OCI-LY3 (cell line): ENCODE measurements at regions not wholly inside any gene's neighbourhood (a gene's known extent, or its start where the extent isn't known, plus 50 kb on each side); places are given as distances from the start of the nearest gene placed in this dataset.

Source experiments
- H2AFZ ChIP-seq: fragments of 200-600, 300-600 bp; shearing (Covaris generic); 2 replicates; pipeline ENCODE4 v1.6.0; 2014; ENCODE audit warnings: antibody characterized with exemption, low read depth, low read length
- H3K27ac ChIP-seq: fragments of 200-600, 300-600 bp; sonication (generic); 2 replicates; pipeline ENCODE4 v1.5.1; 2014; ENCODE audit warnings: mild to moderate bottlenecking, low read length, moderate library complexity, mixed read lengths
- H3K27me3 ChIP-seq: fragments of 200-600, 300-600 bp; sonication (generic); 2 replicates; pipeline ENCODE4 v1.6.1; 2014; ENCODE audit warnings: low read depth, low read length, mixed read lengths
- H3K36me3 ChIP-seq: fragments of 200-600, 300-600 bp; sonication (generic); replicated peaks from 2 replicates; pipeline ENCODE3; 2014; ENCODE audit warnings: low read depth, low read length, mixed read lengths
- H3K4me1 ChIP-seq: fragments of 300-600, 200-600 bp; sonication (generic); 2 replicates; pipeline ENCODE4 v1.6.1; 2014; ENCODE audit warnings: low read length, mixed read lengths
- H3K4me2 ChIP-seq: fragments of 200-600, 300-600 bp; sonication (generic); 2 replicates; pipeline ENCODE4 v1.6.1; 2014; ENCODE audit warnings: low read length, mixed read lengths
- H3K4me3 ChIP-seq: fragments of 300-600, 200-600 bp; sonication (generic); 2 replicates; pipeline ENCODE4 v1.5.1; 2014; ENCODE audit warnings: antibody characterized with exemption, mild to moderate bottlenecking, low read length, moderate library complexity
- H3K79me2 ChIP-seq: fragments of 300-600, 200-600 bp; shearing (Covaris generic); 2 replicates; pipeline ENCODE4 v1.6.1; 2014; ENCODE audit warnings: mild to moderate bottlenecking, low read length, mixed read lengths
- H3K9ac ChIP-seq: fragments of 300-600, 200-600 bp; shearing (Covaris generic); 2 replicates; pipeline ENCODE4 v1.6.0; 2014; ENCODE audit warnings: mild to moderate bottlenecking, low read length, moderate library complexity
- H3K9me3 ChIP-seq: fragments of 200-600, 300-600 bp; shearing (Covaris generic); 2 replicates; pipeline ENCODE4 v1.6.1; 2014; ENCODE audit warnings: low read length, mixed read lengths; ENCODE audit not compliant: insufficient read depth
- H4K20me1 ChIP-seq: fragments of 200-600, 300-600 bp; sonication (generic); 2 replicates; pipeline ENCODE4 v1.6.1; 2016; ENCODE audit warnings: low read length, mixed read lengths; ENCODE audit not compliant: insufficient read depth
- EZH2phosphoT487 ChIP-seq: fragments of 200-600 bp; shearing (Covaris generic); IDR thresholded peaks from 2 replicates; pipeline ENCODE4 v1.6.1; 2018; ENCODE audit warnings: antibody characterized with exemption, mixed run types, low read depth
- TF ChIP-seq, protein P1 (sequence below): fragments of 200-600, 300-600 bp; sonication (generic); IDR thresholded peaks from 2 replicates; pipeline ENCODE4 v1.5.1; 2014; ENCODE audit warnings: antibody characterized with exemption, low read length, low read depth

DNA sequence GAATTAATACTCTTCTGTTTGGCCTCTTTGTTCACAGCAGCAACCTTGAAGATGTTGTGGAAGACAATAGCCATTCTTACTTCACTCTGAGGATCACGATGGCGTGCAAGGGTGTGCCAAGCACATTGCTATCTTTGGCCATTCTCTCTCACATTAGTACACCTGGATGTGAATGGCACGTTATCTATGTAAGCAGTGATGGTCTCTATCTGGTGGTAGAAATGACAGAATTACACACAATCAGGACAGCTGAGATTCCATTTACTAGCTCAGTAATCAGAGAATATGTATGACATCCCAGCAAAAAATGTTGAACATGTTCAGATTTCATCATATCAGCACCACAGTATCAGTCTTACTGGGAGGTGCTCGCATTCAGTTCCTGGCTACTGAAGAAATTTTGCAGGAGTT is 116.2 kb downstream of the LCA5 start:
- no peaks in the 10 kb centered on the region for H3K4me1 ChIP-seq
- H3K36me3 ChIP-seq: no peaks in the 10 kb centered on the region
- no peak overlapping the region for H3K4me2 ChIP-seq
- H3K79me2 ChIP-seq: no peaks in the 10 kb centered on the region
- no peak overlapping the region for H3K4me3 ChIP-seq
- no peak overlapping the region for H3K9ac ChIP-seq
- no peak overlapping the region for H3K27ac ChIP-seq
- H3K9me3 ChIP-seq: no peaks in the 10 kb centered on the region
- 0 out of 2 replicates have a peak overlapping the region, but pooled peaks have one; percentile 40 for H2AFZ ChIP-seq
- H4K20me1 ChIP-seq: no peaks in the 10 kb centered on the region
- TF ChIP-seq EZH2phosphoT487: no peak
- TF ChIP-seq, protein P1, sequence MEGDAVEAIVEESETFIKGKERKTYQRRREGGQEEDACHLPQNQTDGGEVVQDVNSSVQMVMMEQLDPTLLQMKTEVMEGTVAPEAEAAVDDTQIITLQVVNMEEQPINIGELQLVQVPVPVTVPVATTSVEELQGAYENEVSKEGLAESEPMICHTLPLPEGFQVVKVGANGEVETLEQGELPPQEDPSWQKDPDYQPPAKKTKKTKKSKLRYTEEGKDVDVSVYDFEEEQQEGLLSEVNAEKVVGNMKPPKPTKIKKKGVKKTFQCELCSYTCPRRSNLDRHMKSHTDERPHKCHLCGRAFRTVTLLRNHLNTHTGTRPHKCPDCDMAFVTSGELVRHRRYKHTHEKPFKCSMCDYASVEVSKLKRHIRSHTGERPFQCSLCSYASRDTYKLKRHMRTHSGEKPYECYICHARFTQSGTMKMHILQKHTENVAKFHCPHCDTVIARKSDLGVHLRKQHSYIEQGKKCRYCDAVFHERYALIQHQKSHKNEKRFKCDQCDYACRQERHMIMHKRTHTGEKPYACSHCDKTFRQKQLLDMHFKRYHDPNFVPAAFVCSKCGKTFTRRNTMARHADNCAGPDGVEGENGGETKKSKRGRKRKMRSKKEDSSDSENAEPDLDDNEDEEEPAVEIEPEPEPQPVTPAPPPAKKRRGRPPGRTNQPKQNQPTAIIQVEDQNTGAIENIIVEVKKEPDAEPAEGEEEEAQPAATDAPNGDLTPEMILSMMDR: no peak
- no peaks in the 10 kb centered on the region for H3K27me3 ChIP-seq

DNA sequence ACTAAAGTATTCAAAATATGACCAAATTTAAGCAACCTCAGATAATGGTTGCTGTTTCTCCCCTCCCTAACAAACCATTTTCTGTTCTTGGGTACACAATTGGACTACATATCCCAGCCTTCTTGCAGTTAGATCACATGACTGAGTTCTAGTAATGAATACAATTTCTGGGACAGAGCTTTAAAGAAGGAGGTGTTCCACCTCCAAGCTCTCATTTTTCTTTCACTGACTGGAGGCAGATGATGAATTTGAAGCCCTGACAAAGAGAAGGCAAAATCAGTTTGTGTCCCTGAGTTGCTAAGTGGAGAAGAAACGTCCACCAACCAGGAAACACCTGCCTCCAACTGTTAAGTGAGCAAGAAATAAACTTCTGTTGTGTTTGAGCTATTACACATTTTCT is 117.2 kb downstream of the LCA5 start:
- Histone ChIP-seq H3K79me2 (no peaks in the 10 kb centered on the region), H3K4me2 (0 out of 2 replicates have a peak overlapping the region, but pooled peaks have one; percentile 7), H3K27ac (no peak overlapping the region), H4K20me1 (no peaks in the 10 kb centered on the region), H3K4me1 (no peaks in the 10 kb centered on the region), H2AFZ (peak overlapping the region; percentile 73), H3K9ac (no peak overlapping the region), H3K9me3 (no peaks in the 10 kb centered on the region), H3K4me3 (0 out of 2 replicates have a peak overlapping the region, but pooled peaks have one; percentile 4), H3K36me3 (no peaks in the 10 kb centered on the region), H3K27me3 (no peaks in the 10 kb centered on the region)
- no peak for TF ChIP-seq EZH2phosphoT487
- TF ChIP-seq, protein P1: no peak

DNA sequence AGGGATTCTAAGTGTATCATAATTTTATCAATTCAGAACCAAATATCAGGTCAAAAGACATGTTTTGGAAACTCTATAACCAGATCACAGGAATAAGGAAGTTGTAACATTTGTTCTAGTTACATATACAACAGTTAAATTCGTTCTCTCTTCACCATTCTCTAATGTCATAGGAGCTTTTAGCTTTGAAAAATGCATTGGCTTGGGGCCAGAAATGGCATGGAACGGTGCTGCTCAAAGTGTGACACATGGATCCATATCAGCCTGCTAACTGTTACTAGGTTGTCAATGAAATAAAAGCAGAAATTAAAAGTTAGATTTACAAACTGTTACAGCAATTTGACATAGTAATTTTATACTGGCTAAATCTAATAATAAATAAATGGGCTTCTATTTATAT is 120.3 kb downstream of the LCA5 start:
- no peaks in the 10 kb centered on the region for H4K20me1 ChIP-seq
- no peak overlapping the region for H3K4me3 ChIP-seq
- no peaks in the 10 kb centered on the region for H3K27me3 ChIP-seq
- H3K27ac ChIP-seq: no peak overlapping the region
- H3K4me1 ChIP-seq: peaks cover 2% of the 10 kb centered on the region; the same call in 1 of the 2 replicates
- H3K9ac ChIP-seq: no peak overlapping the region
- H3K79me2 ChIP-seq: no peaks in the 10 kb centered on the region
- H3K36me3 ChIP-seq: no peaks in the 10 kb centered on the region
- TF ChIP-seq, protein P1: no peak
- TF ChIP-seq EZH2phosphoT487: no peak
- H2AFZ ChIP-seq: no peak overlapping the region; the same call in 1 of the 2 replicates
- H3K4me2 ChIP-seq: no peak overlapping the region
- H3K9me3 ChIP-seq: no peaks in the 10 kb centered on the region

DNA sequence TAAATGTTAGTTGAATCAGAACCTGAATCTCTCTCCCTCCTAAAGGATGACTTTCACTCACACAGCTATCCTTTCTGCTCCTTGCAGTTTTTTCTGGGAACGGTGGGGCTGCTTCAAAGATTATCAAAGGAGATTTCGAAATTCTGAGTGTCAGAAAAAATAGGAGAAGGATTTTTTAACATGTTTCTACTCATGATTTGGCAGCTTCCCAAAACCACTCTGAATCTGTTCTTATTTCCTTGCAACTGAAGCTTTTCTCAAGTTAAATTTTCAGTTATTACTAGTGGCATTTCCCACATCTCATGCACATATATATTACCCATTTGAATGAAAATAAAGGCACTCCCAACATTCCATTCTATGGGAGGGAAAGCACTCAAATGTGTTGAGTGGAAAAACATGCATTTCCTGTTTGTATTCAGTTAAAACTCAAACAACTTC is 123.6 kb downstream of the LCA5 start:
- no peaks in the 10 kb centered on the region for H4K20me1 ChIP-seq
- no peak overlapping the region for H3K4me3 ChIP-seq
- H3K4me1 ChIP-seq: peaks cover 3% of the 10 kb centered on the region; the same call in 1 of the 2 replicates
- H3K27me3 ChIP-seq: no peaks in the 10 kb centered on the region
- no peaks in the 10 kb centered on the region for H3K36me3 ChIP-seq
- H2AFZ ChIP-seq: no peak overlapping the region
- no peaks in the 10 kb centered on the region for H3K9me3 ChIP-seq
- no peak overlapping the region for H3K27ac ChIP-seq
- no peaks in the 10 kb centered on the region for H3K79me2 ChIP-seq
- TF ChIP-seq, protein P1: no peak
- no peak for TF ChIP-seq EZH2phosphoT487
- H3K9ac ChIP-seq: no peak overlapping the region
- H3K4me2 ChIP-seq: no peak overlapping the region
